H1 (cell line): ENCODE measurements at regions not wholly inside any gene's neighbourhood (a gene's known extent, or its start where the extent isn't known, plus 50 kb on each side); places are given as distances from the start of the nearest gene placed in this dataset.
A peak's percentile ranks its signal among the peaks of the same experiment; 100 is the strongest.

Source experiments
- CTCF ChIA-PET: fragments of 300-600 bp; sonication (Branson Sonifier 250); formaldehyde crosslinking; loops from one replicate; lab custom pipeline; 2021; ENCODE audit not compliant: partially characterized antibody; lab: Charles Lee
- POLR2A ChIA-PET: fragments of 300-600 bp; sonication (Branson Sonifier 250); formaldehyde crosslinking; loops from one replicate; lab custom pipeline; 2021; ENCODE audit warnings: inconsistent platforms; ENCODE audit not compliant: partially characterized antibody; lab: Charles Lee
- DNase-seq, 2 experiments: peaks; one replicate each; pipeline versions ENCODE4 v3.0.0 to v3.0.0-alpha.2; 2010 to 2022; ENCODE audit warnings: low spot score in 2 of 2, low read depth in 1 of 2, mixed read lengths in 1 of 2
- FAIRE-seq: peaks from 2 replicates; lab custom pipeline; 2011; peaks lifted over from hg19 to GRCh38; lab: Jason Lieb, UNC
- H2AFZ ChIP-seq: 2 replicates; pipeline ENCODE4 v1.8.1; 2012; ENCODE audit warnings: low read length, inconsistent platforms
- H2AK5ac ChIP-seq: 2 replicates; pipeline ENCODE4 v1.6.1; 2013; ENCODE audit warnings: low read depth, low read length
- H2BK120ac ChIP-seq: replicated peaks from 2 replicates; pipeline ENCODE3; 2013; ENCODE audit warnings: low read depth, low read length, inconsistent platforms
- H2BK12ac ChIP-seq: 2 replicates; pipeline ENCODE4 v1.6.1; 2013; ENCODE audit warnings: low read depth, low read length
- H2BK15ac ChIP-seq: 2 replicates; pipeline ENCODE4 v1.6.1; 2013; ENCODE audit warnings: low read length
- H2BK20ac ChIP-seq: 2 replicates; pipeline ENCODE4 v1.6.1; 2013; ENCODE audit warnings: low read length
- H2BK5ac ChIP-seq: 2 replicates; pipeline ENCODE4 v1.6.1; 2013; ENCODE audit warnings: low read depth, low read length
- H3K14ac ChIP-seq: 2 replicates; pipeline ENCODE4 v1.6.1; 2013; ENCODE audit warnings: inconsistent platforms; ENCODE audit not compliant: insufficient read length
- H3K18ac ChIP-seq: 2 replicates; pipeline ENCODE4 v1.6.1; 2013; ENCODE audit warnings: low read length; ENCODE audit errors: extremely low read depth
- H3K23ac ChIP-seq: 2 replicates; pipeline ENCODE4 v1.6.1; 2013; ENCODE audit warnings: inconsistent platforms; ENCODE audit not compliant: insufficient read length
- H3K23me2 ChIP-seq: 2 replicates; pipeline ENCODE4 v1.6.1; 2013; ENCODE audit warnings: low read depth, low read length
- H3K27ac ChIP-seq: 2 replicates; pipeline ENCODE4 v1.6.1; 2011; ENCODE audit warnings: low read depth, low read length, inconsistent platforms
- H3K27me3 ChIP-seq, 4 experiments: replicated peaks in 1 of 4; 1 replicate in 1 of 4; 2 replicates in 3 of 4; pipeline versions ENCODE4 v1.6.1 to v1.8.1; 2011 to 2013; ENCODE audit warnings: low read length in 3 of 4, mild to moderate bottlenecking in 3 of 4, inconsistent platforms in 2 of 4, mixed read lengths in 2 of 4, moderate library complexity in 1 of 4; ENCODE audit not compliant: control insufficient read depth in 3 of 4, insufficient read depth in 3 of 4; ENCODE audit errors: extremely low read depth in 1 of 4
- H3K36me3 ChIP-seq, 4 experiments: 2 replicates each; pipeline versions ENCODE4 v1.6.1 to v1.8.1; 2011 to 2013; ENCODE audit warnings: mild to moderate bottlenecking in 4 of 4, low read length in 3 of 4, moderate library complexity in 2 of 4, control low read depth in 1 of 4, inconsistent platforms in 1 of 4; ENCODE audit not compliant: insufficient read depth in 4 of 4, control insufficient read depth in 2 of 4
- H3K4ac ChIP-seq: replicated peaks from 2 replicates; pipeline ENCODE3; 2013; ENCODE audit warnings: low read length, low read depth, mixed read lengths, inconsistent platforms; ENCODE audit not compliant: insufficient read length
- H3K4me1 ChIP-seq, 4 experiments: replicated peaks in 1 of 4; 1 replicate in 1 of 4; 2 replicates in 3 of 4; pipeline versions ENCODE4 v1.6.1 to v1.8.1; 2011 to 2013; ENCODE audit warnings: low read length in 3 of 4, inconsistent platforms in 2 of 4, mixed read lengths in 1 of 4; ENCODE audit not compliant: insufficient read depth in 4 of 4, control insufficient read depth in 3 of 4
- H3K4me2 ChIP-seq, 2 experiments: 2 replicates each; pipeline versions ENCODE4 v1.6.1 to v1.8.1; 2011 to 2013; ENCODE audit warnings: low read depth in 2 of 2, low read length in 2 of 2, control low read depth in 1 of 2, inconsistent platforms in 1 of 2, mild to moderate bottlenecking in 1 of 2; ENCODE audit not compliant: insufficient read depth in 1 of 2
- H3K4me3 ChIP-seq, 4 experiments: fragments of 200-600, 300-600 bp in 1 of 4; sonication (generic), shearing (Covaris generic), sonication (Bioruptor Twin) in 1 of 4; 2 replicates each; pipeline versions ENCODE4 v1.5.1 to v1.8.1; 2011 to 2016; ENCODE audit warnings: low read length in 4 of 4, low read depth in 3 of 4, control low read depth in 2 of 4, inconsistent platforms in 2 of 4, mild to moderate bottlenecking in 2 of 4, mixed read lengths in 1 of 4, moderate library complexity in 1 of 4; ENCODE audit not compliant: insufficient read depth in 2 of 4; ENCODE audit errors: extremely low read depth in 1 of 4
- H3K56ac ChIP-seq: replicated peaks from 2 replicates; pipeline ENCODE3; 2013; ENCODE audit warnings: low read depth, mild to moderate bottlenecking, mixed read lengths, low read length, inconsistent platforms; ENCODE audit not compliant: insufficient read length
- H3K79me1 ChIP-seq: 2 replicates; pipeline ENCODE4 v1.6.1; 2013; ENCODE audit warnings: low read depth, low read length, control low read depth
- H3K79me2 ChIP-seq, 2 experiments: 2 replicates each; pipeline versions ENCODE4 v1.6.1 to v1.8.1; 2012 to 2013; ENCODE audit warnings: low read length in 2 of 2, mild to moderate bottlenecking in 2 of 2, inconsistent platforms in 1 of 2; ENCODE audit not compliant: insufficient read depth in 2 of 2, control insufficient read depth in 1 of 2
- H3K9ac ChIP-seq, 4 experiments: replicated peaks in 1 of 4; 1 replicate in 1 of 4; 2 replicates in 3 of 4; pipeline versions ENCODE4 v1.6.1 to v1.8.1; 2011 to 2013; ENCODE audit warnings: low read depth in 3 of 4, low read length in 3 of 4, control low read depth in 2 of 4, mild to moderate bottlenecking in 2 of 4, moderate library complexity in 2 of 4, inconsistent platforms in 1 of 4; ENCODE audit errors: extremely low read depth in 1 of 4
- H3K9me3 ChIP-seq, 2 experiments: 2 replicates each; pipeline versions ENCODE4 v1.6.1 to v1.8.1; 2012 to 2013; ENCODE audit warnings: mild to moderate bottlenecking in 2 of 2, moderate library complexity in 2 of 2, control low read depth in 1 of 2, inconsistent platforms in 1 of 2, low read depth in 1 of 2, low read length in 1 of 2, mixed read lengths in 1 of 2; ENCODE audit not compliant: insufficient read depth in 2 of 2
- H4K20me1 ChIP-seq, 2 experiments: replicated peaks in 1 of 2; 2 replicates each; pipeline versions ENCODE3 to v1.8.1; 2011 to 2013; ENCODE audit warnings: inconsistent platforms in 2 of 2, low read length in 2 of 2, mild to moderate bottlenecking in 1 of 2; ENCODE audit not compliant: insufficient read depth in 2 of 2, control insufficient read depth in 1 of 2
- H4K5ac ChIP-seq: 2 replicates; pipeline ENCODE4 v1.6.1; 2013; ENCODE audit warnings: low read length, low read depth, mixed read lengths, inconsistent platforms; ENCODE audit not compliant: insufficient read length
- H4K8ac ChIP-seq: 2 replicates; pipeline ENCODE4 v1.8.0; 2013; ENCODE audit warnings: mild to moderate bottlenecking, moderate library complexity, low read length, inconsistent platforms; ENCODE audit not compliant: insufficient read depth; ENCODE audit errors: extremely low read depth
- H4K91ac ChIP-seq: replicated peaks from 2 replicates; pipeline ENCODE3; 2013; ENCODE audit warnings: low read length, mixed read lengths, inconsistent platforms; ENCODE audit not compliant: insufficient read length
- BRCA1 ChIP-seq: IDR thresholded peaks from 2 replicates; pipeline ENCODE4 v1.6.1; 2012; ENCODE audit warnings: low read depth, low read length, improper control_type of control experiment
- CTBP2 ChIP-seq: IDR thresholded peaks from 2 replicates; pipeline ENCODE4 v1.7.0; 2011; ENCODE audit warnings: borderline replicate concordance, mild to moderate bottlenecking, moderate library complexity, mixed read lengths, low read length; ENCODE audit not compliant: insufficient read depth, insufficient read length
- GTF2F1 ChIP-seq: IDR thresholded peaks from 2 replicates; pipeline ENCODE4 v1.6.1; 2012; ENCODE audit warnings: low read depth, low read length, improper control_type of control experiment, borderline replicate concordance
- JUN ChIP-seq: IDR thresholded peaks from 2 replicates; pipeline ENCODE4 v1.6.1; 2011; ENCODE audit warnings: low read depth, mild to moderate bottlenecking, improper control_type of control experiment, low read length
- KDM4A ChIP-seq: IDR thresholded peaks from one replicate; pipeline ENCODE4 v1.7.1; 2012; ENCODE audit warnings: low read depth, mild to moderate bottlenecking, moderate library complexity, low read length, inconsistent platforms; ENCODE audit not compliant: severe bottlenecking
- NRF1 ChIP-seq: IDR thresholded peaks from 2 replicates; pipeline ENCODE4 v1.6.1; 2011; ENCODE audit warnings: mild to moderate bottlenecking, low read depth, low read length, improper control_type of control experiment
- POLR2A ChIP-seq, 2 experiments: IDR thresholded peaks; 1 replicate in 1 of 2; 2 replicates in 1 of 2; pipeline ENCODE4 v1.6.1; 2011; ENCODE audit warnings: low read depth in 2 of 2, low read length in 2 of 2, mild to moderate bottlenecking in 2 of 2; ENCODE audit errors: control extremely low read depth in 1 of 2
- RAD21 ChIP-seq, 2 experiments: IDR thresholded peaks in 1 of 2; conservative IDR thresholded peaks in 1 of 2; 2 replicates each; pipeline ENCODE4 v1.6.1; 2011; ENCODE audit warnings: low read depth in 2 of 2, low read length in 2 of 2, improper control_type of control experiment in 1 of 2, inconsistent platforms in 1 of 2, mild to moderate bottlenecking in 1 of 2, moderate library complexity in 1 of 2
- SAP30 ChIP-seq: fragments of 300-600 bp; sonication (generic); IDR thresholded peaks from 2 replicates; pipeline ENCODE4 v1.7.1; 2012; ENCODE audit warnings: low read length, moderate library complexity, mild to moderate bottlenecking, inconsistent platforms; ENCODE audit not compliant: insufficient read depth, insufficient replicate concordance
- SP1 ChIP-seq: IDR thresholded peaks from 2 replicates; pipeline ENCODE4 v1.6.1; 2011; ENCODE audit warnings: low read depth, low read length
- SP4 ChIP-seq: IDR thresholded peaks from 2 replicates; pipeline ENCODE4 v1.6.1; 2012; ENCODE audit warnings: low read length, inconsistent platforms
- TBP ChIP-seq: IDR thresholded peaks from 2 replicates; pipeline ENCODE4 v1.6.1; 2011; ENCODE audit warnings: low read depth, low read length, improper control_type of control experiment
- WGBS, 2 experiments: shearing (Covaris generic) in 1 of 2; methylation state at CpG; one replicate each; pipeline versions ENCODE4 v1.1.6 to v1.1.7; 2013 to 2015; ENCODE audit warnings: low lambda C conversion rate in 2 of 2, mixed read lengths in 2 of 2, inconsistent platforms in 1 of 2, low coverage in 1 of 2, missing lambda C conversion rate in 1 of 2; ENCODE audit not compliant: insufficient replicate concordance in 2 of 2, insufficient coverage in 1 of 2, insufficient read length in 1 of 2; ENCODE audit errors: extremely low coverage in 1 of 2, missing lambda C conversion rate in 1 of 2; 5-methylcytosine and 5-hydroxymethylcytosine counted together
- TF ChIP-seq, protein P1 (sequence below): IDR thresholded peaks from 2 replicates; pipeline ENCODE4 v1.6.1; 2012; ENCODE audit warnings: inconsistent platforms
- TF ChIP-seq, protein P2 (sequence below): IDR thresholded peaks from 2 replicates; pipeline ENCODE4 v1.6.1; 2011; ENCODE audit warnings: low read depth, mild to moderate bottlenecking, low read length; ENCODE audit not compliant: insufficient read depth

GRCh38 chr7:17716816-17717215 lies 223.5 kb downstream of the SNX13 start:
- Histone ChIP-seq H3K79me2 (no peaks in the 10 kb centered on the region), H3K4me2 (no peak overlapping the region), H3K79me1 (no peaks in the 10 kb centered on the region), H3K23ac (no peak overlapping the region), H3K9me3 (no peaks in the 10 kb centered on the region), H3K18ac (no peak overlapping the region), H3K27me3 (no peaks in the 10 kb centered on the region), H3K4ac (no peak overlapping the region), H3K4me3 (no peak overlapping the region), H2BK5ac (no peak overlapping the region), H3K36me3 (no peaks in the 10 kb centered on the region), H3K56ac (no peak overlapping the region), H3K23me2 (no peaks in the 10 kb centered on the region), H3K4me1 (peaks cover 0 to 2% (median 0%) of the 10 kb centered on the region in 4 experiments; a peak in 1 of 7 replicates), H2BK20ac (no peak overlapping the region), H4K91ac (no peak overlapping the region), H3K9ac (no peak overlapping the region), H4K8ac (no peak overlapping the region), H3K27ac (no peak overlapping the region), H2BK12ac (no peak overlapping the region), H4K5ac (no peak overlapping the region), H3K14ac (no peak overlapping the region), H2AFZ (peak overlapping the region; percentile 61; the same call in 1 of the 2 replicates), H2BK120ac (no peak overlapping the region), H2BK15ac (no peak overlapping the region), H4K20me1 (no peaks in the 10 kb centered on the region), H2AK5ac (no peak overlapping the region)
- 66% methylated on average over 2 of the region's 2 CpGs; no CpG with 5 or more reads in 1 of the 2 experiments for WGBS, 2 experiments
- ChIA-PET POLR2A (no interaction called here), CTCF (interaction anchor here (0.6 to 1.8 kb wide), 4 partner anchors 10 to 53 kb away, joined by 3 to 4 read pairs (median 4); no protein-coding TSS in a partner anchor)
- DNase-seq (no peak), FAIRE-seq (no peak)
- TF ChIP-seq, protein P1, sequence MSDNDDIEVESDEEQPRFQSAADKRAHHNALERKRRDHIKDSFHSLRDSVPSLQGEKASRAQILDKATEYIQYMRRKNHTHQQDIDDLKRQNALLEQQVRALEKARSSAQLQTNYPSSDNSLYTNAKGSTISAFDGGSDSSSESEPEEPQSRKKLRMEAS, result no peak
- TF ChIP-seq SAP30, result no peak
- TF ChIP-seq SP1, result no peak
- TF ChIP-seq CTBP2, result no peak
- no peak for TF ChIP-seq BRCA1
- TF ChIP-seq KDM4A, result no peak
- no peak for TF ChIP-seq NRF1
- TF ChIP-seq RAD21 (IDR thresholded peaks at IDR 0.05 in 1 of 2, conservative IDR thresholded peaks at IDR 0.05 in 1 of 2; ENCODE audit: low read depth in 2 of 2, low read length in 2 of 2), result no peak
- TF ChIP-seq GTF2F1, result no peak
- no peak for TF ChIP-seq TBP
- TF ChIP-seq SP4, result no peak
- TF ChIP-seq, protein P2, sequence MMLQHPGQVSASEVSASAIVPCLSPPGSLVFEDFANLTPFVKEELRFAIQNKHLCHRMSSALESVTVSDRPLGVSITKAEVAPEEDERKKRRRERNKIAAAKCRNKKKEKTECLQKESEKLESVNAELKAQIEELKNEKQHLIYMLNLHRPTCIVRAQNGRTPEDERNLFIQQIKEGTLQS, result no peak
- TF ChIP-seq JUN, result no peak
- no peak for TF ChIP-seq POLR2A (IDR thresholded peaks at IDR 0.05; ENCODE audit: control extremely low read depth in 1 of 2, low read depth in 2 of 2, low read length in 2 of 2)
